HUES48 (cell line): ENCODE measurements at regions not wholly inside any gene's neighbourhood (a gene's known extent, or its start where the extent isn't known, plus 50 kb on each side); places are given as distances from the start of the nearest gene placed in this dataset.

Source experiments
- H3K27ac ChIP-seq: one replicate; pipeline ENCODE4 v1.7.0; 2013; ENCODE audit warnings: low read depth, low read length, inconsistent platforms
- H3K27me3 ChIP-seq: 2 replicates; pipeline ENCODE4 v1.6.1; 2013; ENCODE audit warnings: mild to moderate bottlenecking, low read length; ENCODE audit not compliant: control insufficient read depth, insufficient read depth
- H3K36me3 ChIP-seq: 2 replicates; pipeline ENCODE4 v1.6.1; 2013; ENCODE audit warnings: low read length; ENCODE audit not compliant: control insufficient read depth, insufficient read depth
- H3K4me1 ChIP-seq: 2 replicates; pipeline ENCODE4 v1.6.1; 2013; ENCODE audit warnings: mild to moderate bottlenecking, low read length; ENCODE audit not compliant: control insufficient read depth, insufficient read depth
- H3K4me3 ChIP-seq: 2 replicates; pipeline ENCODE4 v1.5.1; 2013; ENCODE audit warnings: mild to moderate bottlenecking, low read depth, low read length
- H3K9ac ChIP-seq: 2 replicates; pipeline ENCODE4 v1.6.1; 2013; ENCODE audit warnings: mild to moderate bottlenecking, low read depth, low read length, moderate library complexity
- H3K9me3 ChIP-seq: 2 replicates; pipeline ENCODE4 v1.6.1; 2013; ENCODE audit warnings: low read length; ENCODE audit not compliant: control insufficient read depth, insufficient read depth

- Histone ChIP-seq H3K27me3 (no peaks in the 10 kb centered on the region), H3K9me3 (no peaks in the 10 kb centered on the region), H3K9ac (no peak overlapping the region), H3K4me1 (peaks cover 17% of the 10 kb centered on the region), H3K36me3 (no peaks in the 10 kb centered on the region), H3K4me3 (no peak overlapping the region), H3K27ac (no peak overlapping the region)
These were observed 87.8 kb downstream of the PMP22 start for GRCh38 chr17:15177343-15177742.

GRCh38 chr17:15175356-15175755 lies 89.8 kb downstream of the PMP22 start:
- Histone ChIP-seq H3K36me3 (no peaks in the 10 kb centered on the region), H3K4me3 (no peak overlapping the region), H3K4me1 (peaks cover 19% of the 10 kb centered on the region), H3K9me3 (no peaks in the 10 kb centered on the region), H3K9ac (no peak overlapping the region), H3K27ac (no peak overlapping the region), H3K27me3 (no peaks in the 10 kb centered on the region)

DNA sequence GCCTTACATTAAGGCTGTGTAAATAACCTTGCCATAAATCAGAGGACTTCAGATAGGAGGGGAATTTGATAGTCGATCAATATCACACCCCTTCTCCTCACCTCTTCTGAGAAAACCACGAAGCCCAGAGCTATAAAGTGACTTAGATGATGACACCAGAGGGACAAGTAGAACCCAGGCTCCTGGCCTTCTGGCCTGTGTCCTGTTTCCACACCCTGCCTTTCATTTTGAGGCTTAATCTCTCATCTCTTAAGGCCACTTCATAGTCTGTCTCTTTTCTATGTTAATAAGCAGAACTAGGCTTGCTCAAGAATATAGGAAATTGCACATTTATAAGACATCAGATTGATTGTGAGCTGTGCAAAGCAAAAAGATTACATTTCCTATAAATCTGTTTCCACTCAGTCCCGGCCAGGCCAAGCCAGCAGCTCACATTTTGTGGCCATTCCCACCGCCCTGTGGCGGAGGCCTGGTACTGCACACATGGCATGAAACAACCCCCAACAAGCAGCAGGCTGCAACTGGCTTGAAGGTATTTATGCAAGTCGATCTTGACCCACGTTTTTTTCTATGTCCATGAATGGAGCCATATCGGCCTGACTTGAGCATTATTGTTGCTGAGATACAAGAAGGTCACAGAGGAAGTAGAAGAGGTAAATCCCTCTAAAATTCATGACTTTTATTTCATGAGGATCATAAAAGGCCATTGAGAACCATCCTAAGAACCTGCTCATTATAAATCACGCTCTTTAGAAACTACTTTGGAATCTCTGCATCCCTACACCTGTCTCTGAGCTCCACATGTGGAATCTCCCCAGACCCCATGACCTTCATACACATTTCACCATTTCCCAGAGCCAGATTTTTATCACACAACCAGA lies 93.7 kb downstream of the PMP22 start:
- Histone ChIP-seq H3K9ac (no peak overlapping the region), H3K27me3 (no peaks in the 10 kb centered on the region), H3K4me1 (peaks cover 18% of the 10 kb centered on the region), H3K27ac (no peak overlapping the region), H3K36me3 (no peaks in the 10 kb centered on the region), H3K9me3 (no peaks in the 10 kb centered on the region), H3K4me3 (no peak overlapping the region)

- no peak overlapping the region for H3K4me3 ChIP-seq
- no peaks in the 10 kb centered on the region for H3K9me3 ChIP-seq
- peaks cover 18% of the 10 kb centered on the region for H3K4me1 ChIP-seq
- no peaks in the 10 kb centered on the region for H3K27me3 ChIP-seq
- H3K9ac ChIP-seq, result no peak overlapping the region
- no peaks in the 10 kb centered on the region for H3K36me3 ChIP-seq
- no peak overlapping the region for H3K27ac ChIP-seq
These were observed 95.5 kb downstream of the PMP22 start for GRCh38 chr17:15169676-15170075.

- no peak overlapping the region for H3K4me3 ChIP-seq
- no peak overlapping the region for H3K27ac ChIP-seq
- H3K36me3 ChIP-seq, result no peaks in the 10 kb centered on the region
- H3K9ac ChIP-seq, result no peak overlapping the region
- H3K9me3 ChIP-seq, result no peaks in the 10 kb centered on the region
- peaks cover 18% of the 10 kb centered on the region for H3K4me1 ChIP-seq
- H3K27me3 ChIP-seq, result no peaks in the 10 kb centered on the region
These were observed 96.7 kb downstream of the PMP22 start for GRCh38 chr17:15168379-15168778.

GRCh38 chr17:15161395-15161794 lies 103.7 kb downstream of the PMP22 start:
- Histone ChIP-seq H3K9me3 (no peaks in the 10 kb centered on the region), H3K36me3 (no peaks in the 10 kb centered on the region), H3K27ac (no peak overlapping the region), H3K27me3 (no peaks in the 10 kb centered on the region), H3K4me1 (no peaks in the 10 kb centered on the region), H3K9ac (no peak overlapping the region), H3K4me3 (no peak overlapping the region)

DNA sequence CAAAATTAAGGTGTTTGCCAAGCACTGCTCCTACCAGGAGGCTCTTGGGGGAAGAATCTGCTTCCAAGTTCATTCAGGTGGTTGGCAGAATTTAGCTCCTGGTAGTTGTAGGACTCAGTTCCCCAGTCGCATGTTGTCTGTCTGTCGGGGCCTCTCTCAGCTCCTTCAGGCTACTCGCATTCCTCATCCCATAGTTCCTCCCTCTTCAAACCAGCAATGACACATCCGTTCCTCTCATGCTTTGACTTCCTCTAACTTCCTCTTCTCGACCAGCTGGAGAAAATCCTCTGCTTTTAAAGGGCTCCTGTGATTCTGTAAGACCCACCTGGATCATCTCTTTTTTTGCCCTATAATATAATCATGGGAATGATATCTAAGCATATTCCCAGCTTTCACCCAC lies 108.1 kb downstream of the PMP22 start:
- no peaks in the 10 kb centered on the region for H3K9me3 ChIP-seq
- no peaks in the 10 kb centered on the region for H3K36me3 ChIP-seq
- no peak overlapping the region for H3K27ac ChIP-seq
- H3K4me1 ChIP-seq, result peaks cover 7% of the 10 kb centered on the region; the same call in 1 of the 2 replicates
- no peak overlapping the region for H3K9ac ChIP-seq
- H3K4me3 ChIP-seq, result no peak overlapping the region
- no peaks in the 10 kb centered on the region for H3K27me3 ChIP-seq

- Histone ChIP-seq H3K9me3 (no peaks in the 10 kb centered on the region), H3K27ac (no peak overlapping the region), H3K9ac (no peak overlapping the region), H3K36me3 (no peaks in the 10 kb centered on the region), H3K4me3 (no peak overlapping the region), H3K4me1 (peaks cover 7% of the 10 kb centered on the region; the same call in 1 of the 2 replicates), H3K27me3 (no peaks in the 10 kb centered on the region)
These were observed 110.5 kb downstream of the PMP22 start for GRCh38 chr17:15154618-15155017.

DNA sequence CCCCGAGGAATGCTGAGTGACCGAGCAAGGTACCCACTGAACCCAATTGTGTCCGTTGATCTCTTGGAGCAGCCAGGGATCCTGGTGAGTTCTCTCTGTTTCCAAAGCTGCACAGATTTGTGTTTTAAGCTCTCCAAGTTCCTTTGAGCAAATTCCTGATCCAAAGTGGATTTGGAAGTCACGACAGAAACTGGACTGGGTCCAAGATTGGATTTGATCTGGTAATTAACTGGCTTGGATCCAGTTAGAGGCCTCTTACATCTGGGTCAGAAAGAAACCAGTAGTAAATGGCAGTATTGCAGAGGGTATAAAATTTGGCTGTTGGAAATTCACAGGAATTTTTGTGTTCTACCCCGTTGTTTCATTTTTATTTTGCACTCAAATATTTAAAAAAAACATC lies 119.5 kb downstream of the PMP22 start:
- Histone ChIP-seq H3K27me3 (no peaks in the 10 kb centered on the region), H3K4me1 (no peaks in the 10 kb centered on the region), H3K9ac (no peak overlapping the region), H3K27ac (no peak overlapping the region), H3K36me3 (no peaks in the 10 kb centered on the region), H3K9me3 (no peaks in the 10 kb centered on the region), H3K4me3 (no peak overlapping the region)

- Histone ChIP-seq H3K27ac (no peak overlapping the region), H3K9me3 (no peaks in the 10 kb centered on the region), H3K36me3 (no peaks in the 10 kb centered on the region)
These were observed 121.6 kb downstream of the PMP22 start for GRCh38 chr17:15143524-15143923.

DNA sequence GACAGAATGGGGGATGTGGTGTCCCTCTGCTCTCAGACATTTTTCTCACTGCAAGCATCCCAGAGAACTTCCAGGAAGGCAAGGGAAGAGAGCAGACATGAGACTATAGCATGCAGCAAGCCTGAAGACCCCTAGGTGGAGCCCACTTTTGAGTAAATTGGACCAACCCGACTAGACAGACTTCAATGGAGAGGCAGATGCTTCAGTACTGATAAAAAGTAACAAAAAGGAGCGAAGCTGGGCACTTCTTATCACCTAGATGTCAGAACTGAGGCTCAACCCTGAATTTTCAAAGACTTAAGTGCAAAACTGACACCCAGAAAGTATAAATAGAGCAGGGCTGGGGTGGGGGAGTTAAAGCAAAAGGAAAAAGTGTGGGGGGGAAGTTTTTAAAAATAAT lies 130.8 kb downstream of the PMP22 start:
- no peak overlapping the region for H3K9ac ChIP-seq
- H3K4me3 ChIP-seq, result no peak overlapping the region
- no peaks in the 10 kb centered on the region; the same call in 1 of the 2 replicates for H3K9me3 ChIP-seq
- H3K27ac ChIP-seq, result no peak overlapping the region
- H3K27me3 ChIP-seq, result no peaks in the 10 kb centered on the region
- H3K4me1 ChIP-seq, result no peaks in the 10 kb centered on the region
- H3K36me3 ChIP-seq, result no peaks in the 10 kb centered on the region

More at GRCh38 chr17:15143524-15143923, 121.6 kb downstream of the PMP22 start:
- H3K4me1 ChIP-seq, result no peaks in the 10 kb centered on the region
- no peak overlapping the region for H3K9ac ChIP-seq
- no peaks in the 10 kb centered on the region for H3K27me3 ChIP-seq
- no peak overlapping the region for H3K4me3 ChIP-seq
